ENCODE measurements at regions not wholly inside any gene's neighbourhood (a gene's known extent, or its start where the extent isn't known, plus 50 kb on each side); places are given as distances from the start of the nearest gene placed in this dataset.
"Not testable (repeated sequence)": the region's sequence is repeated elsewhere in the genome, so short reads cannot be mapped to it uniquely, and the experiment has no call there.

DNA sequence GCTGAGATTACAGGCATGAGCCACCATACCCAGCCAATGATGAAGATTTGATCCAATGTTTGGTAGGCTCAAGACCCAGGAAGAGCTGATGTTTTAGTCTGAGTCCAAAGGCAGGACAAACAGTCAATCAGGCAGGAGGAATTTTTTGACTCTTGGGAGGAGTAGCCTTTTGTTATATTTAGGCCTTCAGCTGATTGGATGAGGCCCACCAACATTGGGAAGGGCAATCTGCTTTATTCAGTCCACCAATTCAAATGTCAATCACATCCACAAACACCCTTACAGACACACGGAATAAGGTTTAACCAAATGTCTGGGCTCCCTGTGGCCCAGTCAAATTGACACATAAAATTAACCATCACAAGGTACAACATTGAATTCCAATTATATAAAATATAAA lies 61.9 kb upstream of the COX20 start:
- H3K4me3 ChIP-seq (replicated peaks; ENCODE audit: low read depth, low read length) = no peak overlapping the region
- DNase-seq (ENCODE audit: low read depth) = no peak
- TF ChIP-seq, protein P1, sequence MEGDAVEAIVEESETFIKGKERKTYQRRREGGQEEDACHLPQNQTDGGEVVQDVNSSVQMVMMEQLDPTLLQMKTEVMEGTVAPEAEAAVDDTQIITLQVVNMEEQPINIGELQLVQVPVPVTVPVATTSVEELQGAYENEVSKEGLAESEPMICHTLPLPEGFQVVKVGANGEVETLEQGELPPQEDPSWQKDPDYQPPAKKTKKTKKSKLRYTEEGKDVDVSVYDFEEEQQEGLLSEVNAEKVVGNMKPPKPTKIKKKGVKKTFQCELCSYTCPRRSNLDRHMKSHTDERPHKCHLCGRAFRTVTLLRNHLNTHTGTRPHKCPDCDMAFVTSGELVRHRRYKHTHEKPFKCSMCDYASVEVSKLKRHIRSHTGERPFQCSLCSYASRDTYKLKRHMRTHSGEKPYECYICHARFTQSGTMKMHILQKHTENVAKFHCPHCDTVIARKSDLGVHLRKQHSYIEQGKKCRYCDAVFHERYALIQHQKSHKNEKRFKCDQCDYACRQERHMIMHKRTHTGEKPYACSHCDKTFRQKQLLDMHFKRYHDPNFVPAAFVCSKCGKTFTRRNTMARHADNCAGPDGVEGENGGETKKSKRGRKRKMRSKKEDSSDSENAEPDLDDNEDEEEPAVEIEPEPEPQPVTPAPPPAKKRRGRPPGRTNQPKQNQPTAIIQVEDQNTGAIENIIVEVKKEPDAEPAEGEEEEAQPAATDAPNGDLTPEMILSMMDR (IDR thresholded peaks at IDR 0.05; ENCODE audit: low read length, missing control alignments) = no peak

DNA sequence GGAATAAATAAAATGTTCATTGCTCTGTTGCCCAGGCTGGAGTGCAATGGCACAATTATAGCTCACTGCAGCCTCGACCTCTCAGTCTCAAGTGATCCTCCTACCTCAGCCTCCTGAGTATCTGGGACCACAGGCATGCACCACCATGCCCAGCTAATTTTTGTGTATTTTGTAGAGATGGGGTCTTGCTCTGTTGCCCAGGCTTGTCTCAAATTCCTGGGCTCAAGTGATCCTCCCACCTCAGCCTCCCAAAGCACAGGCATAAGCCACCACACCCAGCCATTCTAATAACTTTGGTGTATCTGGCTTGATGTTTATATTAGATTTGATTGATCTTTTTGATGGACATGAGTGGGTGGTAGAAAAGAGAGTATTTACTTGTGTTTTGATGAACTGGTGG lies 58.7 kb upstream of the COX20 start:
- DNase-seq (ENCODE audit: low read depth); H3K4me3 ChIP-seq (replicated peaks; ENCODE audit: low read depth, low read length): not testable (repeated sequence)

DNA sequence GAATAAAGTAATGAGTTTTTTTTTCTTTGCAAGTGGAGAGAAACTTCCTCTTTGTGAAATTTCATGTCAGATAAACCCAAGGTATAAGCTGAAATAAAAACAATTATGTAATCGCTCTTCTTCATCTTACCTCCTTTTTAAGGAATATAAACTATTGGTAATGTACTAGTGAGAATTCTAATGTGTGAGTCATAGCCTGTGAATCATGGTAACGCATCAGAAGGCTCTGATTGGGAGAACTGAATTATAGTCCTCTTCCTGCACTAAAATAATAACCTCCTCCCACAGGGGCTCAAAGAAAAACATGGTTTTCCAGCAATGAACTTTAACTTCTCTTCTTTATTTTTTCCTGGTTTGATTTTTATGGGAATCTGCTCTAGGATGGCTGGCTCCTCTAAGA lies 57.1 kb upstream of the COX20 start:
- H3K4me3 ChIP-seq (replicated peaks; ENCODE audit: low read depth, low read length) = no peak overlapping the region
- TF ChIP-seq, protein P1 (IDR thresholded peaks at IDR 0.05; ENCODE audit: low read length, missing control alignments) = no peak
- peak; percentile 80 for DNase-seq (ENCODE audit: low read depth)

DNA sequence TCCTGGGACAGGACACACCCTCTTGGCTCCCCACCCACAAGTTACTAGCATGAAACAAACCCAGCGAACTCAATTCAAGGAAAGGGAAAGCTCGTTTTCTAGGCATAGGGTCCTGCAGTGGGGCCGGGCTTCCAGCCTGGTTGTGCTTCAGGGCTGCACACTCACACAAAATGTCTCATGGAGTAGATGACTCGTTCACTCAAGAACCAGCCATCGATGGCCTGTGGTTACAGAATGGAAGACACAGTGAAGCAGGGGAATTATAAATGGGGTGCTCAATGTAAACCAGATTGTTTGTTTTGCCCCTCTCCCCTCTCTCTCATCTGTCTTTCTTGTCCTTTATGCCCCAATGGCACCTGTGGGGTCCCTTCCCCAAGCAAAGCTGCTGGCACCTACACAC lies 56.0 kb upstream of the COX20 start:
- no peak overlapping the region for H3K4me3 ChIP-seq (replicated peaks; ENCODE audit: low read depth, low read length)
- TF ChIP-seq, protein P1 (IDR thresholded peaks at IDR 0.05; ENCODE audit: low read length, missing control alignments) = no peak
- no peak for DNase-seq (ENCODE audit: low read depth)

DNA sequence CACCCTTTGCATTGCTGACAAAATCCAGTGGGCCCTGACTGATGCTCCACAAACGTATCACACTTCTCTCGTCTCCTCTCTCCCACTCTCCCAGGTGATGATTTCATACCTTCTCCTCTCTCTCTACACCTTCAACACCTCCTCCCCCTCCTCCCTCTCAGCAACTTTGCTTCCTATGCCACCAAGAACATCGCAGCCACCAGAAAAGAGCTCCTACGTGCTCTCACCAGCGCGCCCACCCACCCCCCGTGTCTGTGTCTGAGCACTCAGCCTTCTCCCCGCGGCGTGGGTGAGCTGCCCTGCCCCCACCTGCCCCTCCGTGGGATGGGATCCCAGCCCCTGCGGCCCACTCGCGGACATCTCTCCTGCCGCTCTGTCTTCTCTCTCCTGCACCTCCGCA lies 55.1 kb upstream of the COX20 start:
- H3K4me3 ChIP-seq (replicated peaks; ENCODE audit: low read depth, low read length) = no peak overlapping the region
- TF ChIP-seq, protein P1 (IDR thresholded peaks at IDR 0.05; ENCODE audit: low read length, missing control alignments) = no peak

DNA sequence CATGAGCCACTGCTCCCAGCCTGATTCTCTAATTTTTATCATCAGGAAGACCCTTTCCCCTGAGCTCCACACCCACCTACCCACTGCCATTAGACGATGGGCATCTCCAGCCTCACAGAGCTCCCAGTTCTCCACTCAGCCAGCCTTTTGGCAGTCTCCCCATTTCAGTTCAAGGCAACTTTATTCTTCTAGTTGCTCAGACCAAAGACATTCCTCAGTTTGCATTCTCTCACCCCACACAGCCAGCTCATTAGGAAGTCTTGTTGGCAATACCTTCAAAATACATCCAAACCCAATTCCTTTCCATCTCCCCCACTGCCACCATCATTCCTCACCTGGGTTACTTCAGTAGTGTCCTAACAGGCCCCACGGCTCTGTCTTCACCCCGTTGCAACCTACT lies 53.4 kb upstream of the COX20 start:
- DNase-seq (ENCODE audit: low read depth) = no peak
- no peak overlapping the region for H3K4me3 ChIP-seq (replicated peaks; ENCODE audit: low read depth, low read length)
- TF ChIP-seq, protein P1 (IDR thresholded peaks at IDR 0.05; ENCODE audit: low read length, missing control alignments) = no peak

More for the DNA sequence above, 55.1 kb upstream of the COX20 start:
- DNase-seq (ENCODE audit: low read depth) = no peak

DNA sequence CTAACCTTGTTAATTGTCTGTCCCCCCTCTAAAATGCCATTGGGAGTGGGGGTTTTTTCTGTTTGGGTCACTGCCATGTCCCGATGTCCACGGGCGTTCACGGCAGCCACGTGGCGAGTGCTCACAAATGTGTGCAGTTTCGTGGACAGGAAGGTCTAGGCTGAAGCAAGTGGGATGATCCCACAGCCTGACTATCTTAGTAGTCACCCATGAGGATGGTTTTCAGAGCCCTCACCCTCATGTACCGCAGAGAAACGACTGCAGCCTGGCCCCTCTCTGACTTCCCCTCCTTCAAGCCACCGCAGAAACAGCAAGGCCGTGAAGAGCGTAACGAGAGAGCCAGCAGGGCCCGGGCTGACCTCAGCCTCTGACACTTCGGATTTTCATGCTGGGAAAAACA lies 52.3 kb upstream of the COX20 start:
- TF ChIP-seq, protein P1 (IDR thresholded peaks at IDR 0.05; ENCODE audit: low read length, missing control alignments) = no peak
- H3K4me3 ChIP-seq (replicated peaks; ENCODE audit: low read depth, low read length) = no peak overlapping the region
- DNase-seq (ENCODE audit: low read depth) = no peak
